ENCODE measurements at regions not wholly inside any gene's neighbourhood (a gene's known extent, or its start where the extent isn't known, plus 50 kb on each side); places are given as distances from the start of the nearest gene placed in this dataset.

DNA sequence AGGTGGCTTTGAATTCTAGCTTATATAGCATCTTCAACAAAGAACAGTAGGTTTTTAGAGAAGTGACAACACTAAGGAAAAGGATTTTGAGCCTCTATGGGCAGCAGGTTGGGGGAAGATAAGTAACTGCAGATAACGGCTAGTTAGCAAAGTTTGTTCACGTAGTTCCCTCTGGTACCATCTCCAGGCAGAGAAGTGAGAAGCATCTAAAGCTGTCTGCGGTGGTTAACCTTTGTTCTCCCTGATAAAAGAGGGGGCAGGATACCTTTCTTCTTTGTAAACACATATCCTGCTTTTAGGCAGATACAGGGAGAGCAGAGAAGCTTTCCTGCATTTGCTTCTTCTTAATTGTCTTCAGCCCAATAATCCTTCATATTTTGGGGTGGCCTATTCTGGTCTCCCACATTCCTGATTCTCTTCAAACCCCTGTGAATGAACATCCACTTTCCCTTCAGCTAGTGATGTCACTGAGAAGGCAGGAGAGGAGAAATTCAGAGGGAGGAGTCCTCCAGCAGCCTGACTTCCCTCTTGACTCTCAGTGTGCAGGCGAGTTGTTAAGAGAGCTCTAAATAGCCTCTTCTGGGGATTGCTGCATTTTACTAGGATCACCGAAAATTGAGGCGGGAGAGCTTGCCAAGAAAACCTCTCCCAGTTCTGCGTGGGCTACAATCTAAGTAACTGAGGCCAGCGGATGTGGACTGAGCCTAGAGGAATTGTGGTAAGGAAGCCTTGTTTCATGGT, 393.7 kb upstream of the C2CD4B start:
- peak; percentile 55 for DNase-seq (ENCODE audit: low read depth)
- TF ChIP-seq, protein P1, sequence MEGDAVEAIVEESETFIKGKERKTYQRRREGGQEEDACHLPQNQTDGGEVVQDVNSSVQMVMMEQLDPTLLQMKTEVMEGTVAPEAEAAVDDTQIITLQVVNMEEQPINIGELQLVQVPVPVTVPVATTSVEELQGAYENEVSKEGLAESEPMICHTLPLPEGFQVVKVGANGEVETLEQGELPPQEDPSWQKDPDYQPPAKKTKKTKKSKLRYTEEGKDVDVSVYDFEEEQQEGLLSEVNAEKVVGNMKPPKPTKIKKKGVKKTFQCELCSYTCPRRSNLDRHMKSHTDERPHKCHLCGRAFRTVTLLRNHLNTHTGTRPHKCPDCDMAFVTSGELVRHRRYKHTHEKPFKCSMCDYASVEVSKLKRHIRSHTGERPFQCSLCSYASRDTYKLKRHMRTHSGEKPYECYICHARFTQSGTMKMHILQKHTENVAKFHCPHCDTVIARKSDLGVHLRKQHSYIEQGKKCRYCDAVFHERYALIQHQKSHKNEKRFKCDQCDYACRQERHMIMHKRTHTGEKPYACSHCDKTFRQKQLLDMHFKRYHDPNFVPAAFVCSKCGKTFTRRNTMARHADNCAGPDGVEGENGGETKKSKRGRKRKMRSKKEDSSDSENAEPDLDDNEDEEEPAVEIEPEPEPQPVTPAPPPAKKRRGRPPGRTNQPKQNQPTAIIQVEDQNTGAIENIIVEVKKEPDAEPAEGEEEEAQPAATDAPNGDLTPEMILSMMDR (IDR thresholded peaks at IDR 0.05; ENCODE audit: control insufficient read depth, insufficient read depth, low read depth, low read length, missing control alignments): no peak
- no peak overlapping the region for H3K4me3 ChIP-seq (ENCODE audit: control insufficient read depth, low read depth, low read length)

DNA sequence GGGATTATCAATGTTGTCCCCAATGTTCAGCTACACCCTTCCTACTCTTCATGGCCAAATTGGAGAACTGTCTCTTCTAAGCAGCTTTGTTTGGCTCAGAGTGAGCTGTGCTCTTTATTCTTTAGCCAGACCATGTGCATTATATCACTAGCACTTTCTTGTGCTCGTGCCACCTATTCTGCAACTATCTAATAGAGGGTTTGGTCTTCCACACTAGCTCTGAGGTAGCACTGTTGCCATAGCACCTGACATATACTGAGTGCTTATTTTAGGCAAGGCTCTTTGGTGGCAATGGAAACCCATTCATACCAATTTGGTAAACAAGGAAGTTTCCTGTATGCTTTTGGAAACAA, 394.3 kb upstream of the C2CD4B start:
- H3K4me3 ChIP-seq (ENCODE audit: control insufficient read depth, low read depth, low read length): no peak overlapping the region
- TF ChIP-seq, protein P1 (IDR thresholded peaks at IDR 0.05; ENCODE audit: control insufficient read depth, insufficient read depth, low read depth, low read length, missing control alignments): no peak
- DNase-seq (ENCODE audit: low read depth): no peak

DNA sequence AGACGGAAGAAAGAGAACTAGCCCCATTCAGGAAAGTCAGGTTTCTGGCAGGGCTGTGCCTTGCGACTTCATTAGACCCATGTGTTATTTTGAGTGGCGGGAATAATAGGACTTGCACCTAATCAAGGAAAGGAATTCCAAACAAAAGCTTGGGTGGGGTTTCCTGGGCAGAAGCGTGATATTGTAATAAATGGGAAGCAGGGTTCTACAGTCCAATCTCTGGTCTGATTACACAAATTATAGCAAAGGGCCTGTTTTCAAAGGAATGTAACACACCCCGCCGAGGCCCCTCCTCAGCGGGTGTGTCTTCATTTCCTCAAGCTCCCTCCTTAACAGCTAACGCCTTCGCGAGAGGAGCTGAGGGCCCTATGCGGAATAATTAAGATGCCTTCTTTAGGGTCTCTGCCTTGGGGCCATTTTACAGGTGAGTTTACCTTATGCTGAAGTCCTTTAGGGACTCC, 396.0 kb upstream of the C2CD4B start:
- TF ChIP-seq, protein P1 (IDR thresholded peaks at IDR 0.05; ENCODE audit: control insufficient read depth, insufficient read depth, low read depth, low read length, missing control alignments): no peak
- no peak overlapping the region for H3K4me3 ChIP-seq (ENCODE audit: control insufficient read depth, low read depth, low read length)
- no peak for DNase-seq (ENCODE audit: low read depth)

DNA sequence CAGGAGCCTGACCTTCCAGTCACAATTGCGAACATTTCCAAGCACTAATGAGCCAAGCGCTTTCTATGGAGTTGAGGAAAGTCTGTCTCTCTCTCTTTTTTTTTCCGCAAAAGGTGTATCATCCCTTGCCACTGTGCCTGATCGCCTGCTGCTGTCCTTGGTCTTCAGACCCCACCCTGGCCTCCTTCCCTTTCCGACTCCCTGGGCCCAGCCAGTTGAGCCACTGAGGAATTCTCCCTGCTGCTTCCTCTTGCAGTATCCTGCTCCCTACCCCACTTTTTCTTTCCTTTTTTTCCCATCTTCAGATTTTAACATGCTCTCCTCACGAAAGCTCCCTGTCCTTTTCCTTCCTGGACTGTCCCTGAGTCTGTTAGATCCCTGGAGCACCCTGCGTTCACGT, 396.5 kb upstream of the C2CD4B start:
- no peak overlapping the region for H3K4me3 ChIP-seq (ENCODE audit: control insufficient read depth, low read depth, low read length)
- no peak for DNase-seq (ENCODE audit: low read depth)
- TF ChIP-seq, protein P1 (IDR thresholded peaks at IDR 0.05; ENCODE audit: control insufficient read depth, insufficient read depth, low read depth, low read length, missing control alignments): no peak

DNA sequence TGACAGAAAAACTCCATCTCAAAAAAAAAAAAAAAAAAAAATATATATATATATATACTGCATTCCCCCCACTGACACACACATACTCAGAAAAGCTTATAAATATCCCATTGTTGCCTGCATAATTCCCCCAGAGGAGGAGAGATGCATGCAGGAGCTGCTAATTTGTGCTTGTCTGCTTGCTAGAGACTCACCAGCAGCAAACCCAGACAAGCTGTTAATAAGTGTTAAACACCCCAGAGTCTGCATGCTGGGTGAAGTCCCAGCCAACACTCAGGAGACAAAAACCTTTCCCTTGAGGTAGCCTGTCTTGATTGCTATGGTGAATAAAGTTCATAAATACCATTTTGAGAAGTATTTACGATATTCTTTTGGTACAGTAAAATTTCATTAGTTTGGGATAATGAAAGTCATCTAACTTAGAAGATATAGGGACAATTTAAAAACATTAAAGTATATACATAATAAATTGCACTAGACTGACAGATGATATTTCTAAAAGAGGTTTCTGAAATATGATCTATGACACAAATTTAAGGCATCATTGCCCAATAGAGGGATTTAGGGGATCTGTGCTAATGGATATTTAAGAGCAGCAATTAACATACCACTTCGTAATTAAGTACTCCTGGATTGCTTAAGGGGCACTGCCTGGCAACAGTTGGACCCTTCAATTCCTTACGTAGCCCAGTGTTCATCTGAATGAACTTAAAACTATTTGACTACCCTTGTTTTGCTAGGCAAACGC, 400.0 kb upstream of the C2CD4B start:
- H3K4me3 ChIP-seq (ENCODE audit: control insufficient read depth, low read depth, low read length): no peak overlapping the region
- DNase-seq (ENCODE audit: low read depth): no peak
- TF ChIP-seq, protein P1 (IDR thresholded peaks at IDR 0.05; ENCODE audit: control insufficient read depth, insufficient read depth, low read depth, low read length, missing control alignments): no peak

DNA sequence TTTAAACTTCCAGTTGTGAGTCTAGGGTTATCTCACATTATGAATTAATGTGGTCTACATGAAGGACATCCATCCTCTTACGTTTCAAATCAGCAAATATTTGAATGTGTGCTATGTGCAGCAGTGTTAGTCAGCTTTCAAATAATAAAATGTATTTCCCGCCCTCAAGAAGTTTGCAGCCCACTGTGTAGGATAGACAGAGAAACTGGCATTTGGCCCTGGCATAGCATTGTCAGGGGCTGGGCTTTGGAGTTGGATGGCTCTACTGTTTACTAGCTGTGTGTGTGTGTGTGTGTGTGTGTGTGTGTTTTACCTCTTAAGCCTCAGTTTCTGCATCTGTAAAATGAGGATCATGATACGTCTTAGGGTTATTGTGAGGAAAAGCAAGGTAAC, 400.5 kb upstream of the C2CD4B start:
- no peak for DNase-seq (ENCODE audit: low read depth)
- H3K4me3 ChIP-seq (ENCODE audit: control insufficient read depth, low read depth, low read length): no peak overlapping the region
- TF ChIP-seq, protein P1 (IDR thresholded peaks at IDR 0.05; ENCODE audit: control insufficient read depth, insufficient read depth, low read depth, low read length, missing control alignments): no peak

Data from AG09309 (cell line).